ENCODE measurements at regions not wholly inside any gene's neighbourhood (a gene's known extent, or its start where the extent isn't known, plus 50 kb on each side); places are given as distances from the start of the nearest gene placed in this dataset.
A peak's percentile ranks its signal among the peaks of the same experiment; 100 is the strongest.
"Not testable (repeated sequence)": the region's sequence is repeated elsewhere in the genome, so short reads cannot be mapped to it uniquely, and the experiment has no call there.

DNA sequence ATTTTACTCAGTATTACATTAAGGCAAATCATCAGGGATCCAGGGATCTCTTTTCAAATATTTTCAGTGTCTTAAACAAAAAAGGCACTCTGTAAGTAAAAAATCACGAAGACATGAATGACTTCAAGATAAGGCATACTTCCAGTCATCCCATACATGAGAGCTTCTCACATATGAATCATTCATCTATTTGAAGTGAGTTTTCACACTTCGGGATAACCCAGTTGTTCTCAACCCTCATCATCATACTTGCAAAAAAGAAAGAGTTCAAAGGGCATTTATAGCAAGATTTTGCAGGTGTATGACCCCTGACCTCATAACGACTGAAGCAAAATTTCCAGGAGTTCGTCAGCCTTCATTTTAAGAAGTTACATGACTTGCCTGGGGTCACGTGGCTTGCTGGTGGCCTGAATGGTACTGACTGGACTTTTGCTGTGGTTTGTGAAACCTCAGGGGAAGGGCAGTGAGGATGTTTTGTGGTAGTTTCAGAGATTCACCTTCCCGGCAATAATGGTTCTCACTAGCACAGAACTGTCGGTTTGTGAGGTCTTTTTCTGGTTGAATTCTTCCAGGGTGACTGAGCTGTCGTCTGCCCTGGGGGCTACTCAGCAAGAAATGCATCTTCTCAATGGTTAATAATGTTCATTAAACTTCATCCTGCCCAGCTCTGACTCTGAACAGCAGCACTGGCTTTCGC lies 115.8 kb upstream of the SHISA3 start:
- in situ Hi-C loops (cut with MboI; ENCODE audit: low pct_unique_long_range_greater_than_20kb, low sequenced_read_pairs) = loop anchor here (25.0 kb wide), 1 partner anchor 231 kb away; no protein-coding TSS in a partner anchor
- no peak for DNase-seq

DNA sequence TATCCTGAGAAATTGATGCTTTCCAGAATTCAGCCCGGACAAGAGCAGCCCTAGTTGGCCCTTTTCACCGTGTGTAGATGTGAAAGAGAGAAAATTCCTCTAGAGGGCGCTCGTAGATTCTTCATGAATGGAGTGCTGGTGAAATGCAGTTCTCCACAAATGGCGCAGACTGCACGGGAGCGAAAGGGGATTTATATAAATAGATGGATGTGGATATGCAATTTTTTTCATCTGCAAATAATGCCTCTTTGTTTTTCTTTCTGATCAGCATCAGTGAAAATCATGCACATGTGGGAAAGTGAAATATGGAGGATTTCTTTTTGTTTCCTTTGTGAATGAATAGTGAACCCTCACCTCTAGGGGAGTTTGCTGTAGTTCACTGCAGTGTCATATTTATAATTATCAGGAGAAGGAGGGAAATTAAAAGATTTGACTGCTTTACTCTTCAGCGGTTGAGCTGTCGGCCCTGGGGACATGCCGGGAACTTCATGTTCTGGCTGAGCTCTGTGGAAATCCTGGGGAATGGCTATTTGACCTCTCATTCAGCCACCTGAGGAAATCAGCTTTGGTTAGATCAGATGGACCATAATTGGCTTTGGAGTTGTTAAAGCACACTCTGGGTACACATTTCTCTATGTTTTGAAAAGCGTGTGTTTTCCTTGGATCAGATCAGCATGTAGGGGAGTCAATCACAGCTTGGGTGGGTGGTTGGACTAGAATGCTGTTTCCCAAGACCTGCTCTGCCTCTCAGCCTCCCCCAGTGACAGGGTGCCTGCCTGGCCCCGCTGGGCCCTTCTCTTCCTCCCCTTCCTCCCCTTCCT lies 115.0 kb upstream of the SHISA3 start:
- peak; percentile 86 for DNase-seq

GRCh38 chr4:42284030-42284429 lies 113.3 kb upstream of the SHISA3 start:
- in situ Hi-C loops (cut with MboI; ENCODE audit: low pct_unique_long_range_greater_than_20kb, low sequenced_read_pairs) = loop anchor here (25.0 kb wide), 1 partner anchor 228 kb away; no protein-coding TSS in a partner anchor
- no peak for DNase-seq

More for the DNA sequence above, 115.0 kb upstream of the SHISA3 start:
- in situ Hi-C loops (cut with MboI; ENCODE audit: low pct_unique_long_range_greater_than_20kb, low sequenced_read_pairs) = loop anchor here (25.0 kb wide), 1 partner anchor 230 kb away; no protein-coding TSS in a partner anchor

- not testable (repeated sequence) for DNase-seq
- in situ Hi-C loops (cut with MboI; ENCODE audit: low pct_unique_long_range_greater_than_20kb, low sequenced_read_pairs) = loop anchor here (25.0 kb wide), 1 partner anchor 223 kb away; no protein-coding TSS in a partner anchor
Measured at GRCh38 chr4:42288876-42289275, 108.4 kb upstream of the SHISA3 start.

DNA sequence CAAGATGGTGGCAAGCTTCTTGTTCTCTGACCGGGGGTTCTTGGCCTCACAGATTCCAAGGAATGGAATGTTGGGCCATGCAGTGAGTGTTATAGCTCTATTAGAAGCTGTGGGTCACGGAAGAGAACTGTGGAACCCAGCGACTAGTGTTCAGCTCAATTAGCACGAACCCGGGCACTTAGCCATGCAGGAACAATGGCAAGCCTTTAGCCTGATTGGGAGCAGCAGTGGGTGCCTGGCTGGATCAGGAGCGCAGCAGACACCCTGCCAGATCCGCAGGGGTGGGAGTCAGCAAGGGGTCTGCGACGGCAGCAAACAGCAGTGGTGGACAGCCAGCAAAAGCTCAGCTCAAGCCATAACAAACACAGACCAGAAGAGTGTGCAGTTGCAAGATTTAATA lies 105.1 kb upstream of the SHISA3 start:
- in situ Hi-C loops (cut with MboI; ENCODE audit: low pct_unique_long_range_greater_than_20kb, low sequenced_read_pairs) = loop anchor here (25.0 kb wide), 1 partner anchor 220 kb away; no protein-coding TSS in a partner anchor
- not testable (repeated sequence) for DNase-seq

DNA sequence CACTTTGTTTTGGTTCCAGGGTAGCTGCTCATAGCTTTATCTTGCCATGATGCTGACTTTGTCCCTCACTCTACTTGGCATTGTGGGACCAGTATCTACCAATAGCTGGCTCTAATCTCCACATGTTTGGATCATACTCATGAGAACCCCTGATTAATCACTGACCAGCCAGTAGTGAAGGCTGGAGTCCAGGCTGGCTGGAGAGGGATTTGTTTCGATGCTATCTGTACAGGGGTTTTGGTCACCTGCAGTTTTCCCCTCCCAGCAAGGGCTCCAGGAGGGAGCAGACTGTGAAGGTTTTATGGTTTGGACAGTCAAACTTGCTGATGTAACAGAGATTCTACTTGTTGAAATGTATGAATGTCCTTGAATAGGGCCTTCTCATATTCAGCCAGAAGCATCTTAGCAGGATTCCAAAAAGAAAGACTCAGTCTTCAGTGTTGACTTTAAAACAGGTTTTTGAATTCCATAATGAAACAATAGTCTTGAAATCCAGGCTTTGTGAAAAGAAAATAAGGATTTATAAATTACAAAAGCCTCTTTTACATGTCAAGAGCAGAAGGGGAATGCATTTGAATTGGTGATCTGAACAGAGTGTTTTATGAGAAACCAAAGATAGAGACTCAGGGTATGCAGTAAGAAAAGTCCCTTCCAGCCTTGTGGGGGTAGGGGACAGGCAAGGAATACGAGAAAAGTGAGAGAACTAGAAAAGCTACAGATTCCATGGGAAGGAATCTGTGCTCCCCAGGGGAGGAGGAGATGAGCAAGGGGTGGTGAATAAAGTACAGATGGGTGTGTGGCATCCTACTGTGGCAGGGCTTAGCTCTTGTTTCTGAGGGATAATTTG lies 103.1 kb upstream of the SHISA3 start:
- in situ Hi-C loops (cut with MboI; ENCODE audit: low pct_unique_long_range_greater_than_20kb, low sequenced_read_pairs) = loop anchor here (25.0 kb wide), 1 partner anchor 218 kb away; no protein-coding TSS in a partner anchor

DNA sequence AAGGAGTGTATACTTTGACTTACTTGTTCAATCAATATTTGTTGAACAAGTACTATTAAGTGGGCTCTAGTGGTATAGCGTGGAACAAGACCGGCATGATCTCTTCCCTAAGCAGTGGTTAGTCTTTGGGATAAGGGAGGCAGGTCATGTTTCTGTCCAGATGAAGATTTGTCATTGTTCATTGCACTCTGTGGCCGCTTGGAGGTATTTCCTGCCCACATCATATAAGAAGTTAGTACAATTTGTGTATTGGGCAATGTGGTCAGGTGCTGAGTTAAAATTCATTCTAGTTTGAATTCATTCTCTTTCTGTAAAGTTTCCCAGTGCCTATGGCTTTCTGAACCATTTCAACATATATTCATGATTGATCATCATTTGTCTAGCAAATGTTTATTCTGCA lies 101.1 kb upstream of the SHISA3 start:
- in situ Hi-C loops (cut with MboI; ENCODE audit: low pct_unique_long_range_greater_than_20kb, low sequenced_read_pairs) = loop anchor here (25.0 kb wide), 1 partner anchor 216 kb away; no protein-coding TSS in a partner anchor

More for the DNA sequence above, 103.1 kb upstream of the SHISA3 start:
- no peak for DNase-seq

DNA sequence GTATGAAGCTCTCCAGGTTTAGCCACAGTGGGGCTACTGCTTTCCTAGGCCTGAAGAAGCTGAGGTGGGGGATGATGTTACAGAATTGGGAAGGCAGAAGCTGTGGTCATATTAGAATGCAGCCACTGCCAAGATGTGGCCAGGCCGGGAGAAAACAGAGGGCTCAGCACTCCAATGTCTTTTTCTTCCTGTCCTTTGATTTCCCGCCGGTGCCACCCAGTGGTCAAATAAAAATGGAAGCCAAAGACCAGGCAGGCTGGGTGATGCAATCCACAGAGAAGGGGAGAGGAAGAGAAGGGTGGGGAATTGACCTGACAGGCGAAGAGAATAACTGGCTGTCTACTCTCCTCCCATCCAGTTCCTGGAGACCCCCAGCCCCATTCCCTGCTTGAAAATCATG lies 94.9 kb upstream of the SHISA3 start:
- in situ Hi-C loops (cut with MboI; ENCODE audit: low pct_unique_long_range_greater_than_20kb, low sequenced_read_pairs) = no loop called here
- peak; percentile 62 for DNase-seq

More for the DNA sequence above, 101.1 kb upstream of the SHISA3 start:
- DNase-seq = no peak

DNA sequence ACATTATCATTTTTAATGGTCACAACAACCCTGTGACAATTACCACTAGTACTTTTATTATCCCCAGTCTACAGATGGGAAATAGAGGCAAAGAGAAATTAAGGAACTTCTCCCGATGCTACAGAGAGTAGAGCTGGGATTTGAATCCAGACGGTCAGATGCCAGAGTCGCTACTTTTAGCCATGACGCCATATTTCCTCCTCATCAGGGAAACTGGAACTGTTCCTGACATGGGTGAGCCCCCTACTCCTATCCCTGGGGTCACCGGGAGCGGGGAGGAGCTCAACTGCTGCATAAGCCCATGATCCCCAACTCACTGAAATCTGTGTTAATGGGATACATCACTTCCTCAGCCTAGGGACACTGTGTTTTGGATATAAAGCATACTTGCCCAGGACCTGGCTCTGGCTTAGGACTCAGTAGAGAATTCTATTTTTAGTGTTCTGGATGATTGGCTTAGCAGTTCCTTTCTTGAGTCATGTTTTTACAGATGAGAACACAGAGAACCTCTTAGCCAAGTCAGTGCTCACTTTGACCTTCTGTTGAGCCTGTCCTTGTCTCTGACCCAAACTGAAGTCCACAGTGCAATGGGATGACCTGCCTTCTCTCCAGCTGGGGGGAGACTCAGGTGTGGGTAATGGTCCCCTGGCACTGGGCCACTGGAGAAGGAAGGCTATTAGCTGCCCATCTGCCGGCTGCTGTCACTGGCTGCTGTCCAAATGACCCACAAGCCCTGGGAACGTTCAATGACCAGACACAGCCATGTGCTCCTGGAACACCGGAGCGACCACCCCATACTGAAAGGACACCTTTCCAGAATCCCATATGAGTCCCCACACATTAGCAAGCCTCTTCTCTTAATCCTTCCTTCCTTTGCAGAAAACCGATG lies 90.8 kb upstream of the SHISA3 start:
- in situ Hi-C loops (cut with MboI; ENCODE audit: low pct_unique_long_range_greater_than_20kb, low sequenced_read_pairs) = no loop called here
- DNase-seq = no peak

DNA sequence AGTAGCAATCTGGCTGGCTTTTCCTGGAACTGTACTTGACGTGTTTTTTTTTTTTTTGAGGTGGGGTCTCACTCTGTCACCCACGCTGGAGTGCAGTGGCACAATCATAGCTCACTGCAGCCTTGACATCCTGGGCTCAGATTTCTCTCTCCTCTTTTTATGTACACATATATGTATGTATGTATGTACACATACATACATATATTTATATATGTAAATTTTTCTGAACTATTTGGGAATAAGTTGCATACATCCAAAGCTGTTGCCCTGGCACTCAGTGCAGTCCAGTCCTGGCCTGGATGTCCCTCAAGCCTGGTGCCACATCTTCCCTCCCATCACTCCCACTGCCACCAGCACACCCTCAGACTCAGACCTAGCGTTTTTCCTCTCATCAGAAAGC lies 89.0 kb upstream of the SHISA3 start:
- in situ Hi-C loops (cut with MboI; ENCODE audit: low pct_unique_long_range_greater_than_20kb, low sequenced_read_pairs) = no loop called here
- DNase-seq = no peak

- in situ Hi-C loops (cut with MboI; ENCODE audit: low pct_unique_long_range_greater_than_20kb, low sequenced_read_pairs) = no loop called here
- DNase-seq = no peak
Measured at GRCh38 chr4:42309361-42310260, 87.7 kb upstream of the SHISA3 start.

- no peak for DNase-seq
- in situ Hi-C loops (cut with MboI; ENCODE audit: low pct_unique_long_range_greater_than_20kb, low sequenced_read_pairs) = no loop called here
Measured at GRCh38 chr4:42310358-42310757, 86.9 kb upstream of the SHISA3 start.

- in situ Hi-C loops (cut with MboI; ENCODE audit: low pct_unique_long_range_greater_than_20kb, low sequenced_read_pairs) = no loop called here
- no peak for DNase-seq
Measured at GRCh38 chr4:42310806-42311205, 86.5 kb upstream of the SHISA3 start.

GRCh38 chr4:42311591-42311990 lies 85.7 kb upstream of the SHISA3 start:
- in situ Hi-C loops (cut with MboI; ENCODE audit: low pct_unique_long_range_greater_than_20kb, low sequenced_read_pairs) = no loop called here

DNA sequence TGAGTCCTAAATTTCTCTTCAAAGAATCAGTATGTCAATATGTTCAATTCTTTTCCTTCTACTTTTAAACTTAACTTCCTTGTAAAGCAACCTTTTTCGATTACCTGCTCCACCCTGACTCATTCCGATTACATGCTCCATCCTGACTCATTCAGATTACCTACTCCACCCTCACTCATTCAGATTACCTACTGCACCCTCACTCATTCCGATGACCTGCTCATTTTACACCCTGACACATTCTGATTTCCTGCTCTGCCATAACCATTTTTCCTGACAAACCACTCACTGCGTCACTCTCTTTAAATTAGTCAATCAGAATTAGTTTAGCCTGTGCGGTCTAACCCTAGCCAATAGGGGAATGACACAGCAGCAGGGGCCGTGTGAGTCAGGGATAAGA lies 83.9 kb upstream of the SHISA3 start:
- DNase-seq; in situ Hi-C loops (cut with MboI; ENCODE audit: low pct_unique_long_range_greater_than_20kb, low sequenced_read_pairs): not testable (repeated sequence)

More at GRCh38 chr4:42311591-42311990, 85.7 kb upstream of the SHISA3 start:
- no peak for DNase-seq

DNA sequence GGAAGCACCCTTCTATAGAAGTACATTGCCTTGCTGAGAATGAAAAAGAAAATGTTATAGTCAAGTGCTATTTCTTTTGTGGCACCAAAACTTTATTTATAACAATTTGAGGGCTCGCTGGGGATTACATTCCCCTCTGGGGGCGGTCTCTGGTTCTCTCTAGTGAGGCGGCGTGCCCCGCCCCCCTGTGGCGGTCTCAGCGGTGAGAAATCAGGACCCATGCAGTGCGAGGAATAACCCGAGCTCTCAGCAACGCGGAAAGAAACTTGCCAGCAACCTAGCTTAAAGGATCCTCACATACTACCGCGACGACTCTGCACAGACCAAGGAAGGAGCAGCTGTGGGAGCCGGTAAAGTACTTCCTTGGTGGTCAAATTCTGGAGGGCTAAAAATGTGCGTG lies 83.4 kb upstream of the SHISA3 start:
- in situ Hi-C loops (cut with MboI; ENCODE audit: low pct_unique_long_range_greater_than_20kb, low sequenced_read_pairs) = no loop called here
- DNase-seq = no peak

GRCh38 chr4:42315231-42315630 lies 82.1 kb upstream of the SHISA3 start:
- no peak for DNase-seq

More at GRCh38 chr4:42315231-42315630, 82.1 kb upstream of the SHISA3 start:
- in situ Hi-C loops (cut with MboI; ENCODE audit: low pct_unique_long_range_greater_than_20kb, low sequenced_read_pairs) = no loop called here

All from KBM-7 (cell line).